HepG2 (cell line): ENCODE measurements at regions not wholly inside any gene's neighbourhood (a gene's known extent, or its start where the extent isn't known, plus 50 kb on each side); places are given as distances from the start of the nearest gene placed in this dataset.

Experiments used
- ATAC-seq: fragments of 200-7000 bp; cut with Tn5 transposase; 3 replicates; pipeline ENCODE4 v1.9.1; 2020; ENCODE audit warnings: mild to moderate bottlenecking, moderate library complexity
- BruUV-seq: library from RNA; stranded (reverse); fragments of 400-500 nt; replicated peaks from 2 replicates; lab custom pipeline; 2021; lab: Mats Ljungman, UMichigan
- CTCF ChIA-PET: fragments of 300-600 bp; formaldehyde crosslinking; extraction: SDS; loops from one replicate; lab custom pipeline; 2021; ENCODE audit warnings: low total read pairs, inconsistent platforms, low intra/inter-chr PET ratio; lab: Yijun Ruan, JAX
- POLR2A ChIA-PET: fragments of 350-600 bp; sonication (Branson Sonifier 250); formaldehyde crosslinking; loops from one replicate; lab custom pipeline; 2020; ENCODE audit warnings: antibody characterized with exemption, inconsistent platforms; lab: Yijun Ruan, JAX
- DNase-seq: peaks from one replicate; pipeline ENCODE4 v3.0.0-alpha.2; 2015; ENCODE audit warnings: low spot score
- FAIRE-seq: peaks from 3 replicates; lab custom pipeline; 2011; peaks lifted over from hg19 to GRCh38; lab: Jason Lieb, UNC
- H2AFZ ChIP-seq: one replicate; pipeline ENCODE4 v1.6.1; 2011; ENCODE audit warnings: low read length, inconsistent platforms
- H3K27ac ChIP-seq: fragments of 300-600 bp; 3 replicates; pipeline ENCODE4 v1.8.0; 2011; ENCODE audit warnings: mixed run types, mild to moderate bottlenecking, mixed read lengths, low read length, inconsistent platforms; ENCODE audit not compliant: insufficient read depth; ENCODE audit errors: extremely low read length
- H3K27me3 ChIP-seq, 2 experiments: fragments of 200-600 bp in 1 of 2; 2 replicates in 1 of 2; 3 replicates in 1 of 2; pipeline versions ENCODE4 v1.6.0 to v1.8.0; 2011; ENCODE audit warnings: low read length in 2 of 2, mild to moderate bottlenecking in 2 of 2, moderate library complexity in 2 of 2, inconsistent platforms in 1 of 2; ENCODE audit not compliant: insufficient read depth in 2 of 2, control insufficient read depth in 1 of 2
- H3K36me3 ChIP-seq, 2 experiments: fragments of 200-600 bp in 1 of 2; replicated peaks in 1 of 2; 2 replicates in 1 of 2; 3 replicates in 1 of 2; pipeline versions ENCODE4 v1.5.1 to v1.8.0; 2011; ENCODE audit warnings: low read length in 2 of 2, inconsistent platforms in 1 of 2; ENCODE audit not compliant: insufficient read depth in 2 of 2, control insufficient read depth in 1 of 2
- H3K4me1 ChIP-seq: 2 replicates; pipeline ENCODE4 v1.5.1; 2012; ENCODE audit warnings: low read length, inconsistent platforms; ENCODE audit not compliant: insufficient read depth
- H3K4me2 ChIP-seq: 2 replicates; pipeline ENCODE4 v1.6.0; 2011; ENCODE audit warnings: low read depth, low read length, inconsistent platforms
- H3K4me3 ChIP-seq, 3 experiments: fragments of 200-600 bp in 1 of 3; sonication (generic), shearing (Covaris generic) in 1 of 3; replicated peaks in 1 of 3; 2 replicates each; pipeline ENCODE4 v1.5.1; 2011 to 2016; ENCODE audit warnings: low read length in 3 of 3, inconsistent platforms in 2 of 3, low read depth in 2 of 3, mild to moderate bottlenecking in 2 of 3, control low read depth in 1 of 3, mixed read lengths in 1 of 3; ENCODE audit not compliant: insufficient read depth in 1 of 3
- H3K79me2 ChIP-seq: one replicate; pipeline ENCODE4 v1.6.1; 2011; ENCODE audit warnings: low read length, inconsistent platforms; ENCODE audit not compliant: insufficient read depth
- H3K9ac ChIP-seq: 2 replicates; pipeline ENCODE4 v1.6.0; 2011; ENCODE audit warnings: mild to moderate bottlenecking, low read depth, low read length, inconsistent platforms; ENCODE audit not compliant: insufficient read depth
- H3K9me3 ChIP-seq: 2 replicates; pipeline ENCODE4 v1.5.1; 2012; ENCODE audit warnings: mild to moderate bottlenecking, low read length
- H4K20me1 ChIP-seq: 2 replicates; pipeline ENCODE4 v1.6.0; 2011; ENCODE audit warnings: inconsistent platforms, mild to moderate bottlenecking, low read length, moderate library complexity; ENCODE audit not compliant: insufficient read depth
- ATRX ChIP-seq: sonication (generic); formaldehyde crosslinking; IDR thresholded peaks from 2 replicates; pipeline ENCODE4 v1.4.0; 2020; ENCODE audit warnings: missing genetic modification reagents, borderline replicate concordance
- BCL6 ChIP-seq: IDR thresholded peaks from 2 replicates; pipeline ENCODE4 v1.6.1; 2016; ENCODE audit warnings: missing genetic modification reagents, missing compliant biosample characterization
- CBX1 ChIP-seq: IDR thresholded peaks from one replicate; pipeline ENCODE4 v1.6.1; 2016; ENCODE audit warnings: antibody characterized with exemption, low read depth
- EP300 ChIP-seq, 3 experiments: sonication (generic) in 1 of 3; formaldehyde crosslinking in 1 of 3; IDR thresholded peaks; 2 replicates each; pipeline versions ENCODE4 v1.5.1 to v1.6.1; 2011 to 2020; ENCODE audit warnings: low read depth in 2 of 3, low read length in 2 of 3, borderline replicate concordance in 1 of 3, improper control_type of control experiment in 1 of 3, mild to moderate bottlenecking in 1 of 3, missing genetic modification reagents in 1 of 3, moderate library complexity in 1 of 3
- ETV5 ChIP-seq: IDR thresholded peaks from 2 replicates; pipeline ENCODE4 v1.6.1; 2018; ENCODE audit warnings: missing biosample characterization, missing genetic modification reagents, inconsistent platforms, borderline replicate concordance
- ETV6 ChIP-seq: sonication (generic); formaldehyde crosslinking; conservative IDR thresholded peaks from 2 replicates; pipeline ENCODE4 v1.4.0; 2020; ENCODE audit warnings: missing genetic modification reagents
- FOSL1 ChIP-seq: sonication (generic); formaldehyde crosslinking; IDR thresholded peaks from 2 replicates; pipeline ENCODE4 v1.9.0; 2021; ENCODE audit warnings: missing genetic modification reagents, borderline replicate concordance
- GFI1 ChIP-seq: sonication (generic); formaldehyde crosslinking; IDR thresholded peaks from 2 replicates; pipeline ENCODE4 v1.5.0; 2020; ENCODE audit warnings: missing genetic modification reagents, mild to moderate bottlenecking, borderline replicate concordance
- HES4 ChIP-seq: sonication (generic); formaldehyde crosslinking; IDR thresholded peaks from 2 replicates; pipeline ENCODE4 v1.9.0; 2021; ENCODE audit warnings: mild to moderate bottlenecking, missing genetic modification reagents, borderline replicate concordance
- HNRNPH1 ChIP-seq: fragments of 200-400 bp; formaldehyde crosslinking; optimal IDR thresholded peaks from 2 replicates; pipeline ENCODE3; 2017; ENCODE audit warnings: mild to moderate bottlenecking, low read depth, low read length
- HNRNPK ChIP-seq: fragments of 200-400 bp; formaldehyde crosslinking; IDR thresholded peaks from 2 replicates; pipeline ENCODE4 v1.6.1; 2018; ENCODE audit warnings: low read length, low read depth, moderate library complexity, mild to moderate bottlenecking; ENCODE audit not compliant: poor library complexity, severe bottlenecking
- KMT2B ChIP-seq: IDR thresholded peaks from 2 replicates; pipeline ENCODE4 v1.6.1; 2016; ENCODE audit warnings: missing genetic modification reagents, missing compliant biosample characterization
- MLLT10 ChIP-seq: sonication (generic); formaldehyde crosslinking; IDR thresholded peaks from 2 replicates; pipeline ENCODE4 v1.4.0; 2020; ENCODE audit warnings: missing genetic modification reagents
- NAIF1 ChIP-seq: sonication (generic); formaldehyde crosslinking; IDR thresholded peaks from 2 replicates; pipeline ENCODE4 v1.5.0; 2020; ENCODE audit warnings: mild to moderate bottlenecking, missing genetic modification reagents, borderline replicate concordance
- SCMH1 ChIP-seq: sonication (generic); formaldehyde crosslinking; IDR thresholded peaks from 2 replicates; pipeline ENCODE4 v1.9.0; 2021; ENCODE audit warnings: missing genetic modification reagents, mild to moderate bottlenecking, borderline replicate concordance
- ZNF253 ChIP-seq: sonication (generic); formaldehyde crosslinking; IDR thresholded peaks from 2 replicates; pipeline ENCODE4 v1.8.0; 2022; ENCODE audit warnings: mild to moderate bottlenecking, missing genetic modification reagents, borderline replicate concordance
- ZNF354B ChIP-seq: sonication (generic); formaldehyde crosslinking; IDR thresholded peaks from 2 replicates; pipeline ENCODE4 v1.8.0; 2022; ENCODE audit warnings: mild to moderate bottlenecking, missing genetic modification reagents
- ZNF547 ChIP-seq: sonication (generic); formaldehyde crosslinking; IDR thresholded peaks from 2 replicates; pipeline ENCODE4 v1.5.1; 2020; ENCODE audit warnings: mild to moderate bottlenecking, missing genetic modification reagents
- ZNF709 ChIP-seq: sonication (generic); formaldehyde crosslinking; IDR thresholded peaks from 2 replicates; pipeline ENCODE4 v1.5.0; 2020; ENCODE audit warnings: mild to moderate bottlenecking, missing genetic modification reagents
- ZSCAN29 ChIP-seq: sonication (generic); formaldehyde crosslinking; conservative IDR thresholded peaks from 2 replicates; pipeline ENCODE4 v1.4.0; 2020; ENCODE audit warnings: mild to moderate bottlenecking, missing genetic modification reagents
- WGBS: methylation state at CpG from one replicate; pipeline ENCODE4 v1.1.6; 2017; ENCODE audit warnings: low lambda C conversion rate; 5-methylcytosine and 5-hydroxymethylcytosine counted together
- in situ Hi-C: cut with HindIII; loops from 2 replicates; pipeline ENCODE4 v1.10.0; 2017; ENCODE audit warnings: low pct_unique_long_range_greater_than_20kb; ENCODE audit not compliant: extremely low pct_ligation_motif_present
- intact Hi-C: fragments of 100-400 bp; cut with micrococcal nuclease; formaldehyde crosslinking; loops from one replicate; pipeline ENCODE4 v1.10.0; 2022; ENCODE audit not compliant: unreplicated experiment

DNA sequence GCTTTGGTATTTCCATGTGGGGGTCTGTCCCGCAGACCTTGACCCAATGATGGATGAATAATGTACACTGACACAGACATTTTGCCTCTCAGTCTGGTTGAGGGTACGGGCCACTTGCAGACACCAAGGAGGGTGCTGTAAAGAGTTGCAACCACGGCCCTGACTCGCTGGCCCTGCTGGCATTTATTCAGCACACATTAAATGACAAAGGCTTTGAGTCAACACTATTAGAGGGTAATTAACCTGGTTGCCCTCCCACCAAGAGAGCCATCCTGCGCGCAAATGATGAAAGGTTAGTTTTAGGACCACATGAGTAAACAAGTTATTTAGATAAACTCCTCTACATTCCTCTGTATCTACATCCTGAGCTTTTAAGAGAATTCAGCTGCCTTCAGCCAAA lies 308.9 kb upstream of the MMS22L start (continued):
- TF ChIP-seq ETV6 (CRISPR knock-in tag), result no peak
- TF ChIP-seq KMT2B (CRISPR knock-in tag), result no peak
- no peak for TF ChIP-seq CBX1
- no peak for TF ChIP-seq NAIF1
- no peak for TF ChIP-seq MLLT10
- no peak for TF ChIP-seq EP300 (IDR thresholded peaks at IDR 0.05; ENCODE audit: low read depth in 2 of 2, low read length in 2 of 2)
- TF ChIP-seq EP300 (CRISPR knock-in tag; IDR thresholded peaks at IDR 0.05; ENCODE audit: borderline replicate concordance), result no peak
- TF ChIP-seq, all 625 proteins: peak for 0

- CTCF ChIA-PET, result no interaction called here
- no peak for FAIRE-seq
- no TSS peak for BruUV-seq
These were observed 311.8 kb upstream of the MMS22L start for GRCh38 chr6:97594844-97595243.

More at GRCh38 chr6:97594844-97595243, 311.8 kb upstream of the MMS22L start:
- TF ChIP-seq ZNF547 (no peak), ZNF709 (CRISPR knock-in tag) (no peak), BCL6 (CRISPR knock-in tag) (no peak), SCMH1 (no peak), HNRNPK (no peak), HNRNPH1 (no peak), ETV5 (no peak), ZNF253 (CRISPR knock-in tag) (no peak), FOSL1 (CRISPR knock-in tag) (no peak), ZNF354B (no peak), GFI1 (CRISPR knock-in tag) (no peak), HES4 (no peak), ATRX (CRISPR knock-in tag) (no peak), ZSCAN29 (CRISPR knock-in tag) (no peak)
- H3K9me3 ChIP-seq, result no peaks in the 10 kb centered on the region
- H3K36me3 ChIP-seq, result no peaks in the 10 kb centered on the region
- no peak for ATAC-seq
- H3K4me2 ChIP-seq, result no peak overlapping the region
- no peaks in the 10 kb centered on the region for H4K20me1 ChIP-seq
- no peak overlapping the region for H2AFZ ChIP-seq
- DNase-seq, result no peak
- intact Hi-C loops, result no loop called here
- H3K9ac ChIP-seq, result no peak overlapping the region
- in situ Hi-C loops, result no loop called here
- H3K4me1 ChIP-seq, result no peaks in the 10 kb centered on the region
- H3K79me2 ChIP-seq, result no peaks in the 10 kb centered on the region
- POLR2A ChIA-PET, result no interaction called here
- H3K4me3 ChIP-seq, result no peak overlapping the region
- no peaks in the 10 kb centered on the region for H3K27me3 ChIP-seq
- 0% methylated on average over 3 of the region's 3 CpGs for WGBS
- H3K27ac ChIP-seq, result no peak overlapping the region
